WI38 (cell line): ENCODE measurements at regions not wholly inside any gene's neighbourhood (a gene's known extent, or its start where the extent isn't known, plus 50 kb on each side); places are given as distances from the start of the nearest gene placed in this dataset.
"Not testable (repeated sequence)": the region's sequence is repeated elsewhere in the genome, so short reads cannot be mapped to it uniquely, and the experiment has no call there.

Experiments used
- H3K4me3 ChIP-seq: 2 replicates; pipeline ENCODE4 v1.5.1; 2011; ENCODE audit warnings: low read depth, mild to moderate bottlenecking, control low read depth, low read length
- CTCF ChIP-seq: IDR thresholded peaks from 2 replicates; pipeline ENCODE4 v1.5.1; 2012; ENCODE audit warnings: low read depth, mild to moderate bottlenecking, control low read depth, low read length

- TF ChIP-seq CTCF, result no peak
- no peak overlapping the region for H3K4me3 ChIP-seq
Measured at GRCh38 chr13:40356011-40356410, 310.4 kb downstream of the FOXO1 start.

GRCh38 chr13:40356458-40356857, 310.0 kb downstream of the FOXO1 start:
- H3K4me3 ChIP-seq, result not testable (repeated sequence)

GRCh38 chr13:40362502-40362901, 303.9 kb downstream of the FOXO1 start:
- no peak overlapping the region for H3K4me3 ChIP-seq
- no peak for TF ChIP-seq CTCF

- TF ChIP-seq CTCF, result no peak
- no peak overlapping the region for H3K4me3 ChIP-seq
Measured at GRCh38 chr13:40363653-40364052, 302.8 kb downstream of the FOXO1 start.

- no peak for TF ChIP-seq CTCF
- H3K4me3 ChIP-seq, result no peak overlapping the region
Measured at GRCh38 chr13:40366119-40366518, 300.3 kb downstream of the FOXO1 start.

GRCh38 chr13:40368127-40368891, 298.1 kb downstream of the FOXO1 start:
- TF ChIP-seq CTCF, result no peak

GRCh38 chr13:40370661-40371060, 295.8 kb downstream of the FOXO1 start:
- H3K4me3 ChIP-seq, result no peak overlapping the region
- TF ChIP-seq CTCF, result no peak

More at GRCh38 chr13:40368127-40368891, 298.1 kb downstream of the FOXO1 start:
- H3K4me3 ChIP-seq, result no peak overlapping the region
